ENCODE measurements at regions not wholly inside any gene's neighbourhood (a gene's known extent, or its start where the extent isn't known, plus 50 kb on each side); places are given as distances from the start of the nearest gene placed in this dataset.

- no peaks in the 10 kb centered on the region for H3K9me3 ChIP-seq
- no peaks in the 10 kb centered on the region for H3K36me3 ChIP-seq
- TF ChIP-seq CTCF (IDR thresholded peaks at IDR 0.05) (no peak), POLR2A (IDR thresholded peaks at IDR 0.05) (no peak)
- no peaks in the 10 kb centered on the region for H3K4me1 ChIP-seq
- no peak for DNase-seq
- H3K27me3 ChIP-seq, result no peaks in the 10 kb centered on the region
- H3K4me3 ChIP-seq, result no peak overlapping the region
- no peak overlapping the region for H3K27ac ChIP-seq
These were observed 142.4 kb downstream of the P2RY1 start for GRCh38 chr3:152977366-152977765.

- Histone ChIP-seq H3K36me3 (no peaks in the 10 kb centered on the region), H3K9me3 (no peaks in the 10 kb centered on the region), H3K4me3 (no peak overlapping the region), H3K4me1 (no peaks in the 10 kb centered on the region), H3K27me3 (no peaks in the 10 kb centered on the region), H3K27ac (no peak overlapping the region)
- DNase-seq, result no peak
- no peak for TF ChIP-seq CTCF (IDR thresholded peaks at IDR 0.05)
- no peak for TF ChIP-seq POLR2A (IDR thresholded peaks at IDR 0.05)
These were observed 143.2 kb downstream of the P2RY1 start for GRCh38 chr3:152978152-152978551.

GRCh38 chr3:152997526-152997925, 162.6 kb downstream of the P2RY1 start:
- no peaks in the 10 kb centered on the region for H3K27me3 ChIP-seq
- no peak overlapping the region for H3K4me3 ChIP-seq
- no peak for DNase-seq
- TF ChIP-seq POLR2A (IDR thresholded peaks at IDR 0.05) (no peak), CTCF (IDR thresholded peaks at IDR 0.05) (no peak)
- H3K27ac ChIP-seq, result no peak overlapping the region
- no peaks in the 10 kb centered on the region for H3K36me3 ChIP-seq
- H3K4me1 ChIP-seq, result no peaks in the 10 kb centered on the region
- no peaks in the 10 kb centered on the region for H3K9me3 ChIP-seq

GRCh38 chr3:152998591-152998990, 163.4 kb upstream of the RAP2B start:
- peaks cover 0 to 3% (median 0%) of the 10 kb centered on the region in 4 donors for H3K4me1 ChIP-seq
- H3K4me3 ChIP-seq, result no peak overlapping the region
- H3K27ac ChIP-seq, result no peak overlapping the region
- no peaks in the 10 kb centered on the region for H3K36me3 ChIP-seq
- no peaks in the 10 kb centered on the region for H3K9me3 ChIP-seq
- TF ChIP-seq CTCF (IDR thresholded peaks at IDR 0.05) (no peak), POLR2A (IDR thresholded peaks at IDR 0.05) (no peak)
- DNase-seq, result no peak
- H3K27me3 ChIP-seq, result no peaks in the 10 kb centered on the region

GRCh38 chr3:153000325-153000724, 161.7 kb upstream of the RAP2B start:
- no peak overlapping the region for H3K4me3 ChIP-seq
- no peak for DNase-seq
- peaks cover 0 to 4% (median 0%) of the 10 kb centered on the region in 4 donors for H3K4me1 ChIP-seq
- no peaks in the 10 kb centered on the region for H3K9me3 ChIP-seq
- no peaks in the 10 kb centered on the region for H3K36me3 ChIP-seq
- no peak overlapping the region for H3K27ac ChIP-seq
- no peaks in the 10 kb centered on the region for H3K27me3 ChIP-seq
- no peak for TF ChIP-seq CTCF (IDR thresholded peaks at IDR 0.05)
- no peak for TF ChIP-seq POLR2A (IDR thresholded peaks at IDR 0.05)
